CD4-positive, alpha-beta T cell treated with Interleukin-17A for 1 hour (primary cell): ENCODE measurements at regions not wholly inside any gene's neighbourhood (a gene's known extent, or its start where the extent isn't known, plus 50 kb on each side); places are given as distances from the start of the nearest gene placed in this dataset.

Source experiments
- DNase-seq: peaks from one replicate; pipeline ENCODE4 v3.0.0-alpha.2; 2020

DNA sequence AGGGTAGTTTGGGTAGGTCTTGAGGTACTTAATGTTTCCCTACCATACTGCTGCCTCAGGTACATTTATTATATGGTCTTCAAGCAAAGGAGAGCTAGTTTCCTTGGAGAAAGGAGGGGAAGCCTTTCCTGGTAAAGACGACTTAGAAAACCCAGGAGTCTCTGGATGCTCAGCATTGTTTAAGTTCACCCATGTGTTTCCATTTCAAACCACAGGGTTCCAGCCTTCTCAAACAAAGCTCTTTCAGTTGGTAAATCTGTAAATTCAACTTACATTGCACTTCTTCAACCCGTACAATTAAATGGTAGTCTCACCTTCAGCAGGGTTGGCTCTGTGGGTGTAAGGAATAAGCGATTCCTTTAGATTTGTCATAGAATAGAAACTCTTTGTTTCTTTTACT, 111.9 kb upstream of the UNC5C start:
- no peak for DNase-seq

DNA sequence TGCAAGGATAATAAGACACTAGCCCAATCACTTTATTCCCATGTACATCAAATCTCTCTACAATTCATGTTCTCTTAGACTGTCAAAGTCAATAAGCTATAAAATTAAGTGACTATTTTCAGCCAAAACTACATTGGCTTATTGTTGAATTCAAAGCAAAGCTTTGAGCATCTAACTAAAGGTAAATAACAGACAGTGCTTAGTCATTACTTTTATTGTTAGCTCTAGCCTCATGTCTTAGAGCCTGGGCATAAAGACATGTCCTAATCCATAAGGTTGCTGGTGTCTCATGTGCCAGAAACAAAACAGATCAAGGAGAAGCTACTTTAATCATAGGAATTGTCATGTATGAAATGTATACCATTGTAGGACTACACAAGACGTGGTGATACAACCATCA, 103.1 kb upstream of the UNC5C start:
- no peak for DNase-seq

DNA sequence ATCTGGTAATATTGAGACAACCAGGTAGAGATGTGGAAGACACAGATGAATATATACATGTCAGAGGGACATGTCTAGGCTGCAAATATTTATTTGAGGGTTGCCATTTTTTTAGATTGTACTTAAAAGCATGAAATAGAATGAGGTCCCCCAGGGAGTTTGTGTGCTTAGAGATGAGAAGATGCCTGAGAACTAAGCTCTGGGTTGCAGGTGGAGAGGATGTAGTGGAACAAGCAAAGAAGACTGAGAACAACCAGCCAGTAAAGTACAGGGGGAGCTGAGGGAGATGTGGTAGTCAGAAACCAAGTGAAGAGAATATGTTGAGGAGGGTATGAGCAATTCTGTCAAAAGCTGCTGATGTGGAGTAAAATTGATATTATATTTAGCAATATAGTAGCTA, 95.6 kb upstream of the UNC5C start:
- DNase-seq, result no peak

DNA sequence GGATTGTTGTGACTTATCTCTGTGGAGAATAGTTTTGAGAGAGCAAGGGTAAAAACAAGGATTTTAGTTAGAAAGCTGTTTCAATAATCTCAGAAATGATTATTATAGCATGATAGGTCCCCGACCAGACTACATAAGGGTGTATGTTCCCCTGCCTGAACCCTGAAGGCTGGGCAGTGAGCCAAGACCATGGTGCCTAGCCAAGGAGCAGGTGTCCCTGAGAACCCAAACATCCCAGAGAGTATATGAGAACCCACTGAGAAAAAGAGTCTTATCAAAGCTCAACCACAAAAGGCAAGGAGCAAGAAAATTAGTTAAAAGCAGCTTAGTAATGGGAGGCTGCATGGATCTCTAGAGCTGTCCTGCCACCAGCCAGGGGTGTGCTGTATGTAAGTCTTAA, 94.9 kb upstream of the UNC5C start:
- DNase-seq, result no peak

DNA sequence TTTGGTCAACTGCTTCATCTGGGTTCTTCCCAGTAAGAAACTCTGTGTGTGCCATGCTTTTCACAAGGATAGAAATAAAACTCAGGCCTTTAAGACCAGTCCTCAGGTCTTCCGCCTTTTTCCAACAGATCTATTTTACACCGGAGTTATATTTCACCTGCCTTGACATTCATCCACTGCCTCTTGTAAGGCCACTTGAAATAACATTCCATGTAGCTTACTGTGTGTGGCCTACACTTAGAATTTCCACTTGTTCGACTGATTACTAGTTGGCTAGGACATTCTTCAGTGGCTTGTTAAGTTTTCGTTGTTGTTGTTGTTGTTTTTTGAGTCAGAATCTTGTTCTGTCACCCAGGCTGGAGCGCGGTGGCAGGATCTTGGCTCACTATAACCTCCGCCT, 92.8 kb upstream of the UNC5C start:
- no peak for DNase-seq

DNA sequence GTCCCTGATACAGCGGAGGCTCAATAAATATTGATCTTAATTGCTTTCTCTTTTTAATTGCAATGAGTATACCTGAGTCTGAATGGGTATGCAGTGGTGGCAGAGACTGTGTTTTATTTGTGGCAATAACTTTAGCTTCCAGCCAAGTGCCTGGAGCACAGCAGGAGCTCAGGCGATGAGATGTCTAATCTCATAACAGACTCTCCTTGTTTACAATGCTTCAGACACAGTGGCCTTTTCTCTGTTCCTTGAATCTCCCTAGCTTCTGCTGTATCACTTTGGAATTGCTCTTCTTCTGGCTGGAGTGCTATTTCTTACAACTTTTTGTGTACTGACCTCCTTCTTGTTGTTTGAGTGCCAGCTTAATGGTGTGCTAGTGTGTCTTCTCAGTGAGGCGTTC, 91.5 kb upstream of the UNC5C start:
- no peak for DNase-seq

DNA sequence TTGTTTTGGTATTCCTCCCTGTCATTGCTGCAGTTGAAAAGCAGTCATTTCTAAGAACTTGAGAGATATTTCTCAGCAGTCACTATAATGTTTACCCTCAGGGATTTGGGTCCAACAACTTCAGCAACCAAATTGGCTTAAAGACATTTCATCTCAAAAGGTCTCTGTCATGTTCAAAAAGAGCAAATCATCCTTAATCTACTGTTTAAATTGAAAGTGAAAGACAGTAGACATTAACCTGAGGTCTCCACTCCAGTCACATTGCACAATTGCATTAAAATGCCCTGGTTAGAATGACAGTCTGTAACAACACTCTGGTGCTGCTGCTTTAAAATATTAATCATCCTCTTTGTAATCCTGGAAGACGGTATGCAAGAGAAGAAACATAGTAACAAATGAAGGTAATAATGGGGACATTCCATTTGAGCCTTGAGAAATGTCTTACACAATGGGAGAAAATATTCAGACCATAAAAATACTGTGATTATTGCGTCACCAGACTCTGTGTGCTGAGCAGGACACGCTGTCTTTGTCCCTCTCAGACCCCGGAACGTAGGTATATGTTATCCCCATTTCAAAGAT, 90.2 kb upstream of the UNC5C start:
- no peak for DNase-seq

DNA sequence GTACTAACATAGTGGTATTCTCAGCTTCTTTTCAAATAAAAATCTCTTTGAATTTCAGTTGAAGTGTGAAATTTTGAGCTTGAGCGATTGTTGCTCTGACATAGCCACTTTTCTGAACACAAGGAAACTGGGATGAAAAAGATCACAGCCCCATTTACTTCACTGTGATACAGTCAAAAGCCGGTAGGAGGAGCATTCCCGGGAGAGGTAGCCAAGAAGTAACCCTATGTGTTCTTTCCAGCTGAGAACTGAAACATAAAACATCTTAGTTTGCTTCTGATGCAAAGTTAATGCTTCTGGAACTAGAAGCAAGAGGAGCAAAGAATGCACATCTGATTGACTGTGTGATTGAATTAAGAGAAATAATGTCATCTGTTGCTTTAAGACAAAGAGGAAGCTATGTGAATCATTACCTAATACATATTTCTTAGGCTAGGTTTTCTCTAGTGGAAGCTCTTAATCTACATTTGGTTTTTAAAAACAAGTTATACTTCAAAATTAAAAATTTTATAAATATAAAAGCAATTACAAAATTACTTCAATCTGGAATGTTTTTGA, 88.3 kb upstream of the UNC5C start:
- DNase-seq, result no peak

DNA sequence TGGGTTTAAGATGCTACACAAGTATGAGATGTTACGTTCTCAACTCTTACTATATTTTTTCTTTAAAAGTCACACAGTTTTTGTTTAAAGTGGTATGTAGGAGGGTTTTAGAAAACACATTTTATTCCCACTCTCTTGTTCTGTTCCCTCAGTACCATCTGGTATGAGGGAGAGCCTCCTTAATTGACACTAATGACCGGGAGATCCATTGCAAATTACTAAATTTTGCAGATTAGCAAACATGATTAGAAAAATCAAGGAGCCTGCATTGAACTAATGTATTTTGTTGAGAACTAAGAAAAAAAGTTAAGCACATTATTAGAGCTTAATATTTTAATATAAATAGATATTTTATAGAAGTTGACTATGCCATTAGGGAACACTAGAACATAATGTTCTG, 87.3 kb upstream of the UNC5C start:
- DNase-seq, result no peak

DNA sequence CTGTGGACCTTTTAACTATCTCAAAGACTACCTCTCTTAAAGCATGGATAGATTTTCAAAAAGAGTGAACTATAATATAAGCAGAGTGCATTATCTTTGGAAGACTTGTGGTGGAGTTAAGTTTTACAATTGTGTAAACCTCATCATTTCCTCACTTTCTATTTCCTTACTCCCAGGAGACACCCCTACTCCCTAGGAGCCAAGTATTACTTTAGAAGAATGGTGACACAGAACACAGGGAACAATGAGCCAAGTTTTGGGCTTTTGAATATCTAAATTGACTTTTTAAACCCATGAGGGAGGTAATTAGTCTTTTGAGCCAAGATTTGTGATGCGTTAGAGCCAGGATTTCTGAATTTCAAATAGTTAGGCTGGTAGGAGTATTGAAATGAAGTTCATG, 78.9 kb upstream of the UNC5C start:
- DNase-seq, result no peak

DNA sequence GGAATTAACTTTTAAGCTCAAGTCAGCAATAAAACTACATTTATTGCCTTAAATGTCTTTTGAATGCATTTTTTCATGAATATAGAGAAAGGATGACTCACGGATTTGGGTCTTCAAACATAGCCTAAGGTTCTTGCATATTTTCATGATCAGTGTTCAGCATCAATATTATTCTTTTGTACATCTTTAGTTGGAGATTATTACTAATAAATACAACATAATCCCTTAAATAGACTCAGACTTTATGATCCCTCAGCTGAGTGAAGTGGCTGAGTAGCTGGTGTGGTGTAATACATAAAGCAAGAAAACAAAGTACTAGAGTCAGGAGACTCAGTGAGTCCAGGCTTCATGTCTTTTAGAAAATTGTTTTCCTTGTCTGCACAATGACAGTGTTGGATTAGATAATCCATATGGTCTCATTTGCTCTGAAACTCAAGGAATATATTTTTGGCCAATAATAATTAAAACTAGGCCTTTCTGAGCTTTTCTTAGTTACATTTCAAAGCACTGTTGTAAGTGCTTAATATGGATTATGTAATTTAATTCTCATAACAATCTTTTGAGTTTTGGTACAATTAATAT, 78.3 kb upstream of the UNC5C start:
- no peak for DNase-seq

DNA sequence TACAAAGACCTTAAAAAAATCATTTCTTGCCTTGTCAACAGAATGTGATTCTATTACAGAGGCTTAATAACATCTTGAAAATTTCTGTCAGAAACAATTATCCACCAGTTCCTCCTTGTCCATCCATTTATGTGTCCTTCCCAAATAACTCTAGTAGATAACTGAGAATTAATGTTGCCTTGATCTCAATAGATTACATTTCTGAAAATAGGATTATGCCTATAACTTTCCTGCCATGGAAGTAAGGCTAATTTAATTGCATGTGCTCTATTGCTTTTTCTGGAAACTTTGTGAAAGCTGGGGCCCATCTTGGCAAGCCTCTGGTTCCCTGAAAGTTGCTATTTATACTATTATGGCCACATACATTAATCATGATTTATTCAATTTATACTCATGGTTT, 76.2 kb upstream of the UNC5C start:
- no peak for DNase-seq

DNA sequence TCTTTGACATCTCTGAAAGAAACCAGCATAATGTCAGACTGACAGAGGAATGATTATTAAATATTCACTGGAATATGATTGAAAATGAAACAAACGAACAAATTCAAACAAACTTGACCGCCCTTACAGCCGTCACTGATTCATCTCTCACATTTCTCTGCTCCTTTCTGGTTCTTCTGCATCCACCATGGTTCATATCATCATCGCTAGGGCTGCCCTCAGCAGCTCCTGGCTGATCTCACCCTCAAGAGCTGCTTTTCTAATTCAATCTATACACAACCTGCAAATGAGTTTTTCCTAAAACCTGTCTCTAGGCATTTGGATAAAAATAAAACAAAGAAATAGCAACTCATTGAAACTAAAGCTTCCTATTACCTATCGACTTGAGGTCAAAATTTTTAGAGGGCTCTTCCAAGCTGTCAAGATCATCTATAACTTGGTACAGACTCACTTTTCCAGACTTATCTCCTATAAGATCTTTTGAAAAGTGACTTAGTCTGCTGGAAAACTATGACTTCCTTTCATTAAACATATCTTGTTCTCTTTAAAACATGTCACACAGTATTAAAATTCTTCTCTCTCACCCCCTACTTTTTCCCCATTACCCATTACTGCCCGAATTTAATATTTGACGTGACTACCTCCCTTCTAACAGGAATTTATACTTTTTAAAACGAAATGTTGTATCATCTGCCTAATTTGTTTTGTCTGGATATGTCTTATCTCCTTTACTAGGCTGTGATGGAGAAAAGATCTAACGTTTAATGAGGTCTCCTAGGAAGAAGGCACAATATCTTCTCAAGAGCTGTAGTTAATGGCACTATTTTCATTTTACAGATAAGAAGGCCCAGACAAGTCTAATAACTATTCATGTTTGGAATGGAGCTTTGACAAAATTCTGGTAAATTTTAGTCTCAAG, 71.0 kb upstream of the UNC5C start:
- DNase-seq, result no peak

DNA sequence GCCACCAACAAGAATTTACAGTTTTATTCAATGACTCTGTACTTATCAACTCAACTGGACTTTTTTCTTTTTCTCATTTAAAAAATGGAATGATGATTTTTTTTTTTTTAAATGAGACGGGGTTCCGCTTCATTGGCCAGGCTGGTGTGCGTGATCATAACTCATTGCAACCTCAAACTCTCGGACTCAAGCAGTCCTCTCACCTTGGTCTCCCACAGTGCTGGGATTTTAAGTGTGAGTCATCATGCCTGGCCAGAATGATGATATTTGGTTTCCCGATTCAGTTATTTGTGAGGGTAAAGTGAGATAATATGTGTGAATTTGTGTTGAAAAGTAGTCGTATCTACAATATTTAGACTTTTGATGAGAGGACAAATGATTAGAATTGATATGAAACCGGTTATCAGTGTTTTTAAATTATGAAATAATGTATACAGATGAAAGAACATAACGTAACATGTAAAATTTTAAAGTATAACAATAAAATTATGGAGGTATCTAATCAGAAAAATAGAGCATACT, 66.0 kb upstream of the UNC5C start:
- DNase-seq, result no peak

DNA sequence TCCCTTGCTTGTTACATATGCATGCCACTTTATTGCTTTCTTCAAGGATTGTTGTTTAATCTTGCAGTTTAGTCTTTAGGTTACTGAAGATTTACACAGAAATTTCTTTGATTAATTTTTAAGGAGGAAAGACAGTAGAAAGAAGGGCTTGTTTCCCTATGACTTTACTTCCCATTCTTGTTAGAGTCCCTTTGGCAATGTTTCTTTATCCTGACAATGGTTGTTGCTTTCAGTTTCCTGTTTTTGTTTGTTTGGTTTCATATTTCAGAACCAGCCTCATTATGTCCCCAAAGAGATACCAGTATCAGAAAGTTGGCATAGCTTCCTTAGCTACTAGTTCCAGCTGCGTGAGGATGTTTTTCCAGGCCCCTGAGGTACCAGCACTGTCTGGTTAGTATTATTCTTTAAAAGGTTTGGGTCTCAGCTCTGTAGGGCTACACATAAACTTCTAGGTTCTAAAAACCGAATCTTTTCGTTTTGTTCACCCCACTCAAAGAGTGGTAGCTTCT, 61.3 kb upstream of the UNC5C start:
- no peak for DNase-seq

DNA sequence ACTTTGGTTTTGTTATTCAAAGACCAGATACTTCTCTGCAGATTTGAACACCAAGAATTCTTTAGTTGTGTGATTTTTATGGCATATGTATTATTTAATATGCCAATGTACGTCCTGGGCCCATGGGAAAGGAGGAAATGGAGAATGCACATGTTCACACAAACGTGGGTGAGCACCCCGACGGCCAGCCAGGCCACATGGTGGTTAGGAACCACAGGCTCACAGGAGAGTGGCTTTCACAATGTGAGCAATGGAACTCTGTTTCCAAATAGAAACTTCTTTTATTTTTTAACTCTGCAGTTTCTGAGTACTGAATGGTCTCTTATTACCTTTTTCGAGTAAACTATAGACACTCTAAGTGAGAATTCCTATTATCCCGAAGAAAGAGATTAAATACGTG, 58.0 kb upstream of the UNC5C start:
- no peak for DNase-seq

DNA sequence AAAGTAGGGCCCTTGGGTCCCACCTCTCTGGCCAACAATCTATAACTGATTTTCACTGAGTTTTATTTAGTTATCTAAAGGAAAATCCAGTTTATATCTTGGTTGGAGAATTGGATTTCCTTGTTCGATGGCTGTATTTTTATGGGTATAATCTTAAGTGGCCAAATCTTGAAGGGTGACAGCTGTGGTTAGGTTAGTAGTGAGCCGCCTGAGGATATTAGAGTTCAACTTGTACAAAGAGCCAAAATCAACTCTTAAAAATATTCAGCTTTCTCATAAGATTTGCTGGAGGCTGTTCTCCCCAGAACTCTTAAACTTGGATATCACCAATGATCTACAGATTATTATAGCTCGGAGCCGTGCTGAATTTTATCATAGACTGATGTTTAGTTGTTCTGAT, 54.6 kb upstream of the UNC5C start:
- DNase-seq, result no peak

DNA sequence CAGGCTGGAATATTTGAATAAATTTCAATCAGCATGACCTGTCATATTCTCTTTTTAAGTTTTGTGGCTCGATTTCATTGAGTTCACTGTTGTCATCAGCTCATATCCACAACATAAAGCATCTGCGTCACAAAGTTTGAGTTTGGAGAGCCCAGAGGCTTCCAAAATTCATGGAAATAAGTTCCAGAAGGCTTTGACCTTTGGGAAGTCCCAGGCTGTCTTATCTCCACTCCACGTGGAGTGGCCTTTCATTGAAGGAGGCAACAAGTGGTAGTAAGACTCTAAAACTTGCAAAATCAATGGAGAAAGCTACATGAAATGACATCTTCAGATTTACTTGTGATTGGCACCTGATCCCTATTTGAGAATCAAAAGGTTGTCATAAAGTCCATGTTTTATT, 54.1 kb upstream of the UNC5C start:
- no peak for DNase-seq

DNA sequence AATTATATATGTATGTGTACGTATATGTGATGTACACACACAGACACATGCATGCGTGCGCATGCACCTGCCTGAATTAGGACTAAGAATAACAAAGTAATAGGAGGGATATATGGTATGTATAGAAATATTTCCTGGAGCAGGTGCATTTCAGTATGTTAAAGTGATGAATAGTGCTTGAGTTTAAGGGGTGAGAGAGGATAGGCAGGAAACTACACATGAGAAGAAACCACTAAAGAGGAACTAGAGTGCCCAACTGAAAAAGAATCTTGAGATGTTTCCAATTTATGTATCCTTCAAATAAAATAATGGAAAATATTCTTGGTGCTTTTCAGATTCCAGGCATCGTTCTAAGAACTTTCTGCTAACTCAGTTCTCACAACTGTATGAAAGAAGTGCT, 52.6 kb upstream of the UNC5C start:
- DNase-seq, result no peak

DNA sequence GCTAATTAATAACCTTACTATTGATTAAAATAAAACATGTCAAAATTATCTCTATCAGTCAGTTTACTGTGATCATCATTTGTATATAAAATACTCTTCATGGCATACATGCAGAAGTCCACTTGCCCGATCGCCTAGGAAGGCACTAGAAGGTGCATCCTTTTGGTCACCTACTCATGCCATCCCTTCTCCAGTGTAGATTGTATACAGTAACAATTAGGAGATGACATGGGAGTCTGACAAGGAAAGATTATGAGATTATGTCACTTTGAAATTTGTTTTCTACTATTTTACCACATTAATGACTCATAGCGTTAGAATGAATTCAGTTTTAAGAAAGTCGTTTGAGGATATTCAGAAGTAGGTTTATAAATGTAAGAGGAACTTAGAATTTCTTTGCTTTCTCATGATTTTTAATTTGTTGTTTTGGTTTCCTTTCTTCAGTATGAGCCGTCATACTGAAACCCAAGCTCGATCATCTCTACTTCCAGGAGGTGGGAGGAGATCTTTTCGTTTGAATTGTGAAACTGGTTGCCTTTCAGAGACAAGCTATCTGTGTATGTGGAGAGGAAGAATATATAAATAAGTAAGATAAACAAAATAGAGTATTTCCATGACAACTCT, 51.1 kb upstream of the UNC5C start:
- DNase-seq, result peak; percentile 2
